IMR-90 (cell line): ENCODE measurements at regions not wholly inside any gene's neighbourhood (a gene's known extent, or its start where the extent isn't known, plus 50 kb on each side); places are given as distances from the start of the nearest gene placed in this dataset.

Experiments
- ATAC-seq: fragments of 200-7000 bp; cut with Tn5 transposase; 2 replicates; pipeline ENCODE4 v1.9.1; 2020; ENCODE audit warnings: low read depth, mild to moderate bottlenecking, moderate library complexity
- BruUV-seq: library from RNA; stranded (reverse); fragments of 400-500 nt; replicated peaks from 2 replicates; lab custom pipeline; 2021; lab: Mats Ljungman, UMichigan
- CTCF ChIA-PET: fragments of 300-600 bp; formaldehyde crosslinking; extraction: SDS; loops from one replicate; lab custom pipeline; 2021; ENCODE audit warnings: antibody characterized with exemption; lab: Yijun Ruan, JAX
- POLR2A ChIA-PET: fragments of 300-600 bp; sonication (Branson Sonifier 250); formaldehyde crosslinking; loops from one replicate; lab custom pipeline; 2022; ENCODE audit warnings: antibody characterized with exemption; ENCODE audit not compliant: unreplicated experiment; lab: Charles Lee
- DNase-seq: peaks from one replicate; pipeline ENCODE4 v3.0.0; 2013
- H2AFZ ChIP-seq: replicated peaks from 2 replicates; pipeline ENCODE3; 2013; ENCODE audit warnings: low read length, mild to moderate bottlenecking; ENCODE audit not compliant: poor library complexity
- H2AK5ac ChIP-seq: 2 replicates; pipeline ENCODE4 v1.6.1; 2013; ENCODE audit warnings: low read depth, low read length, inconsistent platforms
- H2AK9ac ChIP-seq: replicated peaks from 2 replicates; pipeline ENCODE3; 2013; ENCODE audit warnings: mild to moderate bottlenecking, low read depth, low read length, moderate library complexity; ENCODE audit not compliant: poor library complexity
- H2BK120ac ChIP-seq: 2 replicates; pipeline ENCODE4 v1.6.1; 2013; ENCODE audit warnings: low read depth, low read length, inconsistent platforms
- H2BK15ac ChIP-seq: 3 replicates; pipeline ENCODE4 v1.6.1; 2013; ENCODE audit warnings: low read depth, low read length, inconsistent platforms
- H2BK20ac ChIP-seq: 2 replicates; pipeline ENCODE4 v1.6.1; 2013; ENCODE audit warnings: low read depth, mild to moderate bottlenecking, inconsistent platforms, low read length, moderate library complexity
- H2BK5ac ChIP-seq: 2 replicates; pipeline ENCODE4 v1.6.1; 2013; ENCODE audit warnings: mild to moderate bottlenecking, low read depth, low read length, inconsistent platforms; ENCODE audit not compliant: poor library complexity, severe bottlenecking
- H3K14ac ChIP-seq: replicated peaks from 2 replicates; pipeline ENCODE4 v1.6.1; 2013; ENCODE audit warnings: low read depth, low read length, inconsistent platforms
- H3K18ac ChIP-seq: 2 replicates; pipeline ENCODE4 v1.6.1; 2013; ENCODE audit warnings: low read depth, low read length, control low read depth
- H3K23ac ChIP-seq: 2 replicates; pipeline ENCODE4 v1.6.1; 2013; ENCODE audit warnings: low read depth, low read length, inconsistent platforms
- H3K27ac ChIP-seq: 2 replicates; pipeline ENCODE4 v1.5.1; 2013; ENCODE audit warnings: mild to moderate bottlenecking, control low read depth, low read length; ENCODE audit not compliant: insufficient read depth
- H3K27me3 ChIP-seq: 2 replicates; pipeline ENCODE4 v1.6.1; 2013; ENCODE audit warnings: low read length; ENCODE audit not compliant: control insufficient read depth, insufficient read depth
- H3K36me3 ChIP-seq: 2 replicates; pipeline ENCODE4 v1.6.1; 2013; ENCODE audit warnings: low read length, mixed read lengths; ENCODE audit not compliant: control insufficient read depth, insufficient read depth
- H3K4ac ChIP-seq: 2 replicates; pipeline ENCODE4 v1.6.1; 2013; ENCODE audit warnings: low read depth, low read length, inconsistent platforms
- H3K4me1 ChIP-seq: 2 replicates; pipeline ENCODE4 v1.6.1; 2013; ENCODE audit warnings: low read length, mixed read lengths; ENCODE audit not compliant: control insufficient read depth, insufficient read depth
- H3K4me2 ChIP-seq: 2 replicates; pipeline ENCODE4 v1.6.1; 2013; ENCODE audit warnings: low read depth, mild to moderate bottlenecking, control low read depth, low read length, moderate library complexity
- H3K4me3 ChIP-seq: 2 replicates; pipeline ENCODE4 v1.5.1; 2013; ENCODE audit warnings: low read depth, mild to moderate bottlenecking, control low read depth, low read length, moderate library complexity; ENCODE audit not compliant: insufficient read depth
- H3K56ac ChIP-seq: 2 replicates; pipeline ENCODE4 v1.6.1; 2013; ENCODE audit warnings: low read length, inconsistent platforms; ENCODE audit not compliant: insufficient read depth; ENCODE audit errors: extremely low read depth
- H3K79me1 ChIP-seq, 2 experiments: 2 replicates each; pipeline ENCODE4 v1.6.1; 2013; ENCODE audit warnings: low read length in 2 of 2, inconsistent platforms in 1 of 2, low read depth in 1 of 2
- H3K9ac ChIP-seq: 2 replicates; pipeline ENCODE4 v1.6.1; 2013; ENCODE audit warnings: low read depth, low read length, control low read depth
- H3K9me1 ChIP-seq: 2 replicates; pipeline ENCODE4 v1.6.1; 2013; ENCODE audit warnings: low read length, inconsistent platforms; ENCODE audit not compliant: insufficient read depth
- H3K9me3 ChIP-seq: 2 replicates; pipeline ENCODE4 v1.6.1; 2013; ENCODE audit warnings: low read length; ENCODE audit not compliant: control insufficient read depth, insufficient read depth
- H4K20me1 ChIP-seq: 2 replicates; pipeline ENCODE4 v1.6.1; 2013; ENCODE audit warnings: low read length, inconsistent platforms; ENCODE audit not compliant: insufficient read depth
- H4K5ac ChIP-seq: 2 replicates; pipeline ENCODE4 v1.6.1; 2013; ENCODE audit warnings: mild to moderate bottlenecking, low read depth, low read length, control low read depth
- H4K8ac ChIP-seq, 2 experiments: 2 replicates each; pipeline ENCODE4 v1.6.1; 2013; ENCODE audit warnings: low read depth in 2 of 2, low read length in 2 of 2, control low read depth in 1 of 2, inconsistent platforms in 1 of 2
- H4K91ac ChIP-seq: 2 replicates; pipeline ENCODE4 v1.6.1; 2013; ENCODE audit warnings: low read depth, low read length, inconsistent platforms; ENCODE audit not compliant: insufficient read depth
- CHD1 ChIP-seq: IDR thresholded peaks from 2 replicates; pipeline ENCODE4 v1.6.1; 2012; ENCODE audit warnings: low read depth, low read length, improper control_type of control experiment
- POLR2A ChIP-seq: IDR thresholded peaks from 2 replicates; pipeline ENCODE4 v1.6.1; 2012; ENCODE audit warnings: mild to moderate bottlenecking, low read depth, low read length
- RFX5 ChIP-seq: IDR thresholded peaks from 2 replicates; pipeline ENCODE4 v1.8.0; 2012; ENCODE audit warnings: low read depth, mild to moderate bottlenecking, low read length, moderate library complexity
- WGBS, 2 experiments: methylation state at CpG; one replicate each; pipeline versions ENCODE4 v1.1.5 to v1.1.7; 2013; ENCODE audit warnings: missing lambda C conversion rate in 2 of 2; ENCODE audit not compliant: insufficient read length in 1 of 2; ENCODE audit errors: extremely low coverage in 2 of 2; 5-methylcytosine and 5-hydroxymethylcytosine counted together
- dilution Hi-C: fragments of 300-500 bp; cut with HindIII; formaldehyde crosslinking; loops from one replicate; pipeline ENCODE4 v1.14.3; 2018; ENCODE audit warnings: low sequenced_read_pairs; ENCODE audit not compliant: unreplicated experiment
- in situ Hi-C: fragments of 300-500 bp; cut with MboI; formaldehyde crosslinking; loops from 3 replicates; pipeline ENCODE4 v1.14.3; 2019; ENCODE audit warnings: low sequenced_read_pairs, inconsistent platforms, mixed read lengths
- intact Hi-C: fragments of 100-400 bp; cut with micrococcal nuclease; formaldehyde crosslinking; loops from 2 replicates; pipeline ENCODE4 v1.10.0; 2022
- TF ChIP-seq, protein P1 (sequence below): fragments of 150-350 bp; IDR thresholded peaks from 2 replicates; pipeline ENCODE4 v1.6.1; 2017; ENCODE audit warnings: mild to moderate bottlenecking, antibody characterized with exemption, low read length, low read depth
- TF ChIP-seq, protein P2 (sequence below): fragments of 150-350 bp; IDR thresholded peaks from 2 replicates; pipeline ENCODE4 v1.6.1; 2016; ENCODE audit warnings: low read depth, mild to moderate bottlenecking, low read length, moderate library complexity, borderline replicate concordance

DNA sequence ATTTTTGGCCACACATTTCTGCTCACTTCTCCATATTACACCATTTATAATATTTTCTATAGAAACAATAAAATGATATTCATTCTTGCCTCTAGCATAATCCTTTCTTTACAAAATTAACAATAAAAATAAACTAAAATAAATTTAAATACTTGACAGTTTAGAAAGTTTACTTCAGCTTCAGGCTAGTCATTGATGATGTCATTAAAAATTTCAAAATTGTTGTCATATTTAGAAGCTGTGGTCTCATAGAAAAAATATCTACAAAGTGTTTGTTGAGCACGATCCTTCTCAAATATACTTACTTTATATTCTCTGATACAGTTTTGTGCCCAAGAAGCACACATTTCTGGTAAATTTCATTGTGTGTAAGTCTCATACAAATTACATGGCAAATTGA is 717.4 kb upstream of the CITED2 start:
- TF ChIP-seq, protein P1, sequence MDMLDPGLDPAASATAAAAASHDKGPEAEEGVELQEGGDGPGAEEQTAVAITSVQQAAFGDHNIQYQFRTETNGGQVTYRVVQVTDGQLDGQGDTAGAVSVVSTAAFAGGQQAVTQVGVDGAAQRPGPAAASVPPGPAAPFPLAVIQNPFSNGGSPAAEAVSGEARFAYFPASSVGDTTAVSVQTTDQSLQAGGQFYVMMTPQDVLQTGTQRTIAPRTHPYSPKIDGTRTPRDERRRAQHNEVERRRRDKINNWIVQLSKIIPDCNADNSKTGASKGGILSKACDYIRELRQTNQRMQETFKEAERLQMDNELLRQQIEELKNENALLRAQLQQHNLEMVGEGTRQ = no peak
- TF ChIP-seq RFX5 (no peak), CHD1 (no peak), POLR2A (no peak)
- TF ChIP-seq, protein P2, sequence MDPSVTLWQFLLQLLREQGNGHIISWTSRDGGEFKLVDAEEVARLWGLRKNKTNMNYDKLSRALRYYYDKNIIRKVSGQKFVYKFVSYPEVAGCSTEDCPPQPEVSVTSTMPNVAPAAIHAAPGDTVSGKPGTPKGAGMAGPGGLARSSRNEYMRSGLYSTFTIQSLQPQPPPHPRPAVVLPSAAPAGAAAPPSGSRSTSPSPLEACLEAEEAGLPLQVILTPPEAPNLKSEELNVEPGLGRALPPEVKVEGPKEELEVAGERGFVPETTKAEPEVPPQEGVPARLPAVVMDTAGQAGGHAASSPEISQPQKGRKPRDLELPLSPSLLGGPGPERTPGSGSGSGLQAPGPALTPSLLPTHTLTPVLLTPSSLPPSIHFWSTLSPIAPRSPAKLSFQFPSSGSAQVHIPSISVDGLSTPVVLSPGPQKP = no peak
- no peak overlapping the region for H3K18ac ChIP-seq
- H2AK9ac ChIP-seq = no peak overlapping the region
- BruUV-seq = no TSS peak
- no peak for ATAC-seq
- H2BK5ac ChIP-seq = no peak overlapping the region
- H3K23ac ChIP-seq = no peak overlapping the region
- ChIA-PET POLR2A (interaction anchor here (0.5 kb wide), 1 partner anchor 105 kb away, joined by 3 read pairs; no protein-coding TSS in a partner anchor), CTCF (interaction anchor here (0.7 kb wide), 1 partner anchor 10 kb away, joined by 3 read pairs; no protein-coding TSS in a partner anchor)
- H3K9ac ChIP-seq = no peak overlapping the region
- H3K36me3 ChIP-seq = no peaks in the 10 kb centered on the region
- H2BK120ac ChIP-seq = no peak overlapping the region
- no peak overlapping the region for H4K5ac ChIP-seq
- in situ Hi-C loops = no loop called here
- no CpG with 5 or more reads among the region's 1 CpG for WGBS, 2 experiments
- no peak overlapping the region for H2AK5ac ChIP-seq
- H3K79me1 ChIP-seq = no peaks in the 10 kb centered on the region
- no peak for DNase-seq
- H4K91ac ChIP-seq = no peak overlapping the region
- intact Hi-C loops = no loop called here
- H4K20me1 ChIP-seq = no peaks in the 10 kb centered on the region
- dilution Hi-C loops = no loop called here
- no peak overlapping the region for H3K14ac ChIP-seq
- H2BK15ac ChIP-seq = no peak overlapping the region
- H3K4me3 ChIP-seq = no peak overlapping the region
- H2AFZ ChIP-seq = no peak overlapping the region
- H3K4me1 ChIP-seq = no peaks in the 10 kb centered on the region
- H3K4me2 ChIP-seq = no peak overlapping the region
- H2BK20ac ChIP-seq = no peak overlapping the region
- H3K4ac ChIP-seq = no peak overlapping the region
- H4K8ac ChIP-seq = no peak overlapping the region
- H3K9me1 ChIP-seq = no peaks in the 10 kb centered on the region
- no peak overlapping the region for H3K27ac ChIP-seq
- no peaks in the 10 kb centered on the region for H3K27me3 ChIP-seq
- no peaks in the 10 kb centered on the region for H3K9me3 ChIP-seq
- no peak overlapping the region for H3K56ac ChIP-seq
